HG02943 (cell line): ENCODE measurements at regions not wholly inside any gene's neighbourhood (a gene's known extent, or its start where the extent isn't known, plus 50 kb on each side); places are given as distances from the start of the nearest gene placed in this dataset.
"Not testable (repeated sequence)": the region's sequence is repeated elsewhere in the genome, so short reads cannot be mapped to it uniquely, and the experiment has no call there.

ENCODE experiments used
- ATAC-seq: cut with Tn5 transposase; IDR thresholded peaks from one replicate; pipeline ENCODE4 v1.9.1; 2021; ENCODE audit warnings: mild to moderate bottlenecking, low read depth, moderate library complexity; ENCODE audit not compliant: unreplicated experiment

DNA sequence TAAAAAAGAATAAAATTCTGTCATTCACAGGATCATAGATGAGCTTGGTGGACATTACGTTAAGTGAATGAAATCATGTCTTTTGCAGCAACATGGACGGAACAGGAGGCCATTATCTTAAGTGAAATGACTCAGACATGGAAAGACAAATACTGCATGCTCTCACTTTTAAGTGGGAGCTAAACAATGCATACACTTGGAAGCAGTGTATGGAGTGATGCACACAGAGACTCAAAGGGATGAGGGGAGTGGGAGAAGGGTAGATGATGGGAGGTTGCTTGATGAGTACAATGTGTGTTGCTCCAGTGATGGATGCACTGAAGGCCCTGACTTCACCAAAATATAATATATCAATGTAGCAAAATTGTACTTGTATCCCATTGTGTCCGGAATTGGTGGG, 293.4 kb downstream of the CD109 start:
- ATAC-seq: no peak

DNA sequence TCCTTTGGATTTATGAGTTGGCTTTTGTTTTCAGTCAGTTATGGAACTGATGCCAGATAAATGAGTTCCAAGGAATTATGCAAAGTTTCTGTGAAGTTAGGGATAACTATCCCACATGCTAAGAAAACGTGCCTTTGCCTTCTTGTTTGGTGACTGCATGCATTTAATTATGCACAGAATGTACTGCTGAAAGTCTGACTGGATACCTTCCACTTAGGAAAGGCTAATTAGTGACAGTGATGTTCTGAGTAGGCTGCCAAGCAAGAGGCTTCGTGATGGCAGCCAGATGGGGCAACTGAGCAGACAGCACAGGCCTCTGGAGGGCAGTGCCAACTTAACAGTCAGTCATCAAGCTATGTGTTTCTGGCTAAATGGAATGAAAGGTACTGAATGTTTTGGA, 289.9 kb downstream of the CD109 start:
- no peak for ATAC-seq

DNA sequence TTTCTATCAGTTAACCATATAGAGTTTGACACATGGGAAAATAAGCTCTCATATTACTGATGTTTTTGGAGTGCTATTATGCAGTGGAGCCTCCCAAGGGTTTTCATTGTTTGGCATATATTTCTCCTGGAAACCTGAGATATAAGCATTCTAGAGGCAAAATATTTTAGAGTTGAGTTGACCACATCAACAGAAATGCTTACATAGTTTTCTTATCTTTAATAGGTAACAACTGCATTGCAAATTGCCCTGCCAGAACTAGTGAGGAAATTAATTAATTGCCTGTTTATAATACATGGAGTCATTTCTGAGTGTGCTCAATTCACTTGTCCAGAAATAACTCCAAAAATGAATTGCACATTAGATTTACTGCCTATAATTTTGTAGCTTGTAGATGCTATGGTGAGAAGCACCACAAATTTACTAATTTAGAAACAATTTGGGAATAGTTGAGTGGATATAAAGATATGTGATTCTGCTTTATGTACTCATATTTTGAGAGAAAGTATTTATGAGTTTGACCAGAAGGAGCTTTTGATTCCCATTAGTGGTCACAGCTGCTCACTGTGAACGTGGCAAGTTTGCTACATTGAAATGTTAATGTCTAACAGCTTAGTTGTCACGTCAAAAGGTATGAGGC, 288.7 kb downstream of the CD109 start:
- ATAC-seq: no peak

DNA sequence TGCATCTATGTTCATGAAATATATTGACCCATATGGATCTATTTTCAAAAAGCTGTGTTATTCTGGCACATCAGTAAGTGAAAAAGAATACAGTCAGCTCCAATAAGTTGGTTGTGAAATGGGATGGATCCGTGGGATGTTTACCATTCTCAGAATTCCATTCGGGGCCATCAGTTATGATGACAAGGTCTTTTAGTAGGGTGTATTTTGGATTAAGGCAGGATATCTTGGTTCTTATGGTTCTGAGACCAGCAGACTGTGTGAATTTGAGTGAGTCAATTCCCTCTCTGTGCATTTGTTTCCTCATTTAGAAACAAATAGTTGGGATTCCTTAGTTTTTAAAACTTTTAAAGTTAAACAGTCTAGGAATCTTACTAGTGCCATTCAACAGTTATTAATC, 287.4 kb downstream of the CD109 start:
- no peak for ATAC-seq

DNA sequence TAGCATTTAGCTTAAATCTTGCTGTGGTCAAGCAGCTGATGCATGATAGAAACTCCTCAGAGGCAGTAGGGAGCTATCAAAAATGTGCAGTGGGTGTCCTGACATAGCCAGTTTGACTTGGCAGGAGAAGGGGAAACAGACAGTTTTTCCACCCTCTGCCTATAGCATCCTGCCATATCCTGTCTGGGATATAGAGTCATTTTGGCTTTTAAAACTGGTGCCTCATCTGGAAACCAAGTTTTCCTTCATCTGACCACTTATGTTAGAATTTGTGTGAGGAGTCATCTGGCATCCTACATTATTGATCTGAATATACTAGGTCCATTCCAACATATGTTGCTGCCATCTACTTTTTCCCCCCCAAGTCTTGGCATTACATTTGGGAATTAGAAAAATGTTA, 284.1 kb downstream of the CD109 start:
- ATAC-seq: no peak

DNA sequence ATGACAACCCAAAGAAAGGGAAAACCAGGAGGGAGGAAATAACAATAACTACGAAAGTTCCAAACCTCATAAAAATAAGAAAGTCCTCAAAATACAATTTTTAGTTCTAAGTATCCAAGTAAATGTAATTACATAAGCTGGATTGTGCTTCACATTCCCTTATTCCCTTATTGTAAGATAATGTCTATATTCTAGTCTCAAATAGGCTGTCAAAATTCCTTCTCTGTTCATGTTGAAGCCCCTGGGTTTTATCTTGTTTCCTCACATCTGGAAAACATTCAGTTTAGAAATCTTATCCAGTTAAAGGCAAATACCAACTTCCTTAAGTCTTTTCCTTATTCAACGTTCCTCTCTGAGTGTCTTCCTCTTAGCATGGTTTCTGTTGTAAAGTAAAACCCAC, 282.3 kb downstream of the CD109 start:
- ATAC-seq: no peak

DNA sequence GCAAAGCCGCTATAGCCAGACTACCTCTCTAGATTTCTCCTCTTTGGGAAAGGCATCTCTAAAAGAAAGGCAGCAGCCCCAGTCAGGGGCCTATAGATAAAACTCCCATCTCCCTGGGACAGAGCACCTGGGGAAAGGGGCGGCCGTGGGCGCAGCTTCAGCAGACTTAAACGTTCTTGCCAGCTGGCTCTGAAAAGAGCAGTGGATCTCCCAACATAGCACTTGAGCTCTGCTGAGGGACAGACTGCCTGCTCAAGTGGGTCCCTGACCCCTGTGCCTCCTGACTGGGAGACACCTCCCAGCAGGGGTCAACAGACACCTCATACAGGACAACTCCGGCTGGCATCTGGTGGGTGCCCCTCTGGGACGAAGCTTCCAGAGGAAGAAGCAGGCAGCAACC, 276.5 kb downstream of the CD109 start:
- not testable (repeated sequence) for ATAC-seq

DNA sequence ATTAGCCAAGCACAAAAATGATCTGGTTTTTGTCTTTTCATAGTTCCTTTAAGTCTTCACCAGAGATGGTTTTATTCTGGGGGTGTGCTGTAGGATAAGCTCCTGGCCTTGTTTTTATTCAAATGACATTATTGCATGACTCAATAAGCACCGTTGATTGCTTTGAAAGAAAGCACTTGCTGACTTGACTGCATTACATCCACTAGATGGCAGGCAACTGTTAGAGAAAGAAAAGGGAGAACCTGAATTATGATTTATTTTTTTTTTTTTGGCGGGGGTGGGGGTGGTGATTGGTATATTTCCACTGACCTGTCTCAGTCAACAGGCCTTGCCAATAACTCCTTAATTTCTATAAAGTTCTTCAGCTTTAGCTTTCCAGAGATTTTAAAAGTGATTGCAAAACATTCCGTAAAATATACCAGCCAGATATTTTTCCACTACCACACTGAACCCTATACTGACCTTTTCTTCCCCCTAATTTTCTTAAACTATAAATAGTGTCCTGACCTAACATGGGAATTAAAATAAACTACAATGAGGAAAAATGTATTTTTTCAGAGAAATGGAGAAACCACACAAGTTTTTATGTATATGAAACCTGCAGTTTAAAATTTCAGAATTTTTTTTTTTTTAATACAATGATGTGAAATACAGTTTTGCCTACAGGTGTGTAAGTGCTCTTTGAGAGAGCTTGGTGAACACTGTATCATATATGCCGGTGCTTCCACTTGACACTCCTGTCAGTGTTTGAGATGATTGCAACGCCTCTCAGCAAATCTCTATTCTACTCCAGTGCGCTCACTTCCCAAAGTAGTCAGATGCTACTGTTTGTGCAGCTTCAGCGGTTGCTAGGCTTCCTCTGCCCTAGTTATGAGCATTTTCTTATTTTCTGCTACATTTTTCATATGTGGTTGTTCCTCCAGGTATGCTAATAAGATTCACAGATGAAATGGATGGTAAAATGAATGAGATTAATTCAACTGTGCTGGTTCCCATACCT, 274.3 kb downstream of the CD109 start:
- ATAC-seq: no peak

DNA sequence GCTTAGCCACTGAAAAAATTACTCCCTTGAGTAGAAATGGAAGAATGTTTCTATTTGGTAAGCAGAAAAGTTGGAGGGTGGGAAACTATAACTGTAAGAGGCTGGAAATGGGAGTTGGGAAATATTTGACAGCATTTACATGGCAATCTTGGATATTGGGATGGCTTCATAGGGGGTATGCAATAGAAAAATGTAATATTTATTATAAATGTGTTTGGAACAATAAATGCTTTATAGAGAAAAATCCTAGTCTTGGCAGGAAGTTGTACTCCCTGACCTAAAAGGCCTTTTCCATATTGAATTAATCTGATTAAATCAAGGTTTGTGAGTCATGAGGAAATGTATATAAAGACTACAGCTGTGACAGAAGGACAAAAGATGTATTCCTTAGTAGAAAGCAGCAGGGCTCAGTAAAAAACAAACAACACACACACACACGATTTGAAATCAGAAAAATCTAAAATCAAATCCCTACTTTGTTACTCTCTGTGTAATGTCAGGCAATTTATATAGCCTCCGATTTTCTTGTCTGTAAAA, 272.3 kb downstream of the CD109 start:
- no peak for ATAC-seq

DNA sequence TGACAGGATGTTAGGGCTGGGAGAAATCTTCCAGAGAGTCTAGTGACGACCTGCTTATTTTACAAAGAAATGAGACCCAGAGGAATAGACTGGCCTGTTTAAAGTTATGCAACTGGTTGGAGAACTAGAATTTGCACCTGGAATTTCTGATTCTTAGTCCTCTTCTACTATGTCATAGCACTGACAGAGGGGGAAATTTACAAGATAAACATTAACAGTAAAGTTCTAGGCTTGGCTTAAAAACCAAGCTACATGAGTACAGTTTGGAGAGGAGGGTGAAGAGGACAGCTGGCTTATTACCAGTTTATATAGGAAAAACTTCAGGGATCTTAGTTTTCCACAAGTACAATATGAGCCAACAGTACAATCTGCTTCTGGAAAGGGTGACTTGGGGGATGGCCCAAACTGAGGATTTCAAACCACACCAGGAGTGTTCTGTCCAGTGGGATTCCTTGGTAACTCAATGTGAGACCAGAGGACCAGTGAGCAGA, 269.6 kb downstream of the CD109 start:
- ATAC-seq: no peak

DNA sequence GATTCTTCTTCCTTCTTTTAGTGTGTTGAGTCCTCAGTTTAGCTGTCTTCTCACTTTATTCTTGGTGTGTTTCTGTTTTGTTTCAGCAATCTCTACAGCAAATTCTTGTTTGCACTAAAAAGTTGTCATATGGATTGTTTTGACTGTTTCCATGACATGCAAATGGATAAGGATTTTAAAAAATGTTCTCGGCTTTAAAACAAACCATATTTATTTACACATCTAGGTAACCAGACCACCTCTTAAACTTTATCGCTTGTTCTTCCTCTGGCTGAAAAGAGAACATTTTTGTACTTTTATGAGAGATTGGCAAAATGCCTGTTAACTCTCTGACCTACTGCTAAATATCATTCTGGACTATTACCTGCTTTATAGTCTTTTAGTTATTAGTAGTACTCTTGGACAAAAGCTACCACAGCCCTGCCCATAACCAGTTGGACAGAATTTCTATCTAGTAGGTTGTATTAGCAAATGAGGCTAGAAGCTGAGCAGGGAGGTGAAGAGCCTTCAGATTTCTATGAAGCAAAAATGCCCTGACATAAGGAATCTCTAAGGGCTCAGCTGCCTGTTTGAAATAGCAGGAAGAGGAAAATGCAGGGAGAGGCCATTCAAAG, 268.3 kb downstream of the CD109 start:
- no peak for ATAC-seq

DNA sequence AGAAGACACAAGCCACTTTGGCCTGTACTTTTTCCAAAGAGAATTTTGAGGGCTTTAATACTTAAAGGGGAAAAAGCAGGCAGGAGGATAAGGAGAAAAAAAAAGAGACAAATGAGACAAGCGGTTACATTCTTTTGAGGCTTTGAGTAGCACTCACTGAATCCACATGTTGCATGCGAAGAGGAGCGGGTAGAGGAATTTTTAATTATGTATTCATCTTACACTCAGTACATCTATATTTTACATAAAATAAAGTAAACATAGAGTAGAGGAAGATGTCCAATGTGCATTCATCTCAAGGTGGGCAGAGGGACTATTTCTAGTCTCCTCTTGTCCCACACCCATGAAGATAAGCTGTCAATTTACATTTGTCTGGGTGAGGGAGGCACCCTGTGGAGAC, 266.9 kb downstream of the CD109 start:
- no peak for ATAC-seq

DNA sequence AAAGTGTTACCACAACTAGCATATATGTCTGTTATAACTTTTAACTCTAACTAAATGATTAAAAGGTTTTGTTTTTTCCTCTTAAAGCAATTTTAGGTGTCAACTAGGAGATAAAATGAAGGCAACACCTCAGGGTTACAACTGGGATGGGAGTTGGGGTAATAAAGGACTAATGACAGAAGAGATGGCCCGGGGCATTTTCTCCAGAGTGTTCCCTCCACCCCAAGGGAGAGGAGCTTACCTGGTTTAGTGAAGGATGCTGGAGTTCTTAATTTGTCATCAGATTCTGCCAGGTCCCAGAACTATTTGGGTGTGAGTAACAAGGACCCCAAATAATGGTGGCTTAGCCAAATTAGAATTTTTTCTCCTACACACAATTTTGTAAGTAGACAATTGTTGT, 260.3 kb downstream of the CD109 start:
- ATAC-seq: no peak

DNA sequence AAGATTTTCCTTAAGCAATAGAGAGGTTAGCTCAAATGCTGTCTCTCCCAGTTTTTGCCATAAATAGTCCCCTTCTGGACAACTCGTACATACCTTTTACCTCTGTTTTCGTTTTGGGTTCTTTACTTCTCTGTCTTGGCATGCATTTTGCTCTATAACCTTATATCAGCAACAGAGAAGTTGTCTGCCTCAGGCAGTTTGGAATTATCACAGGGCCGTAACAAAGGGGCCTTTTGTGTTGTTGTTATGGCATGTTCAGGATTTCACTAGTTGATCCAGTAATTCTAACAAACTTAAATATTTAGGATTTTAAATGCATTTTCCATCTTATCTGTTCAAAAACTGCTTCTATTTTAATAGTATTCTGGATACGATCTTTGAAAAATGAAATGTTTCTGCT, 259.8 kb downstream of the CD109 start:
- ATAC-seq: no peak

DNA sequence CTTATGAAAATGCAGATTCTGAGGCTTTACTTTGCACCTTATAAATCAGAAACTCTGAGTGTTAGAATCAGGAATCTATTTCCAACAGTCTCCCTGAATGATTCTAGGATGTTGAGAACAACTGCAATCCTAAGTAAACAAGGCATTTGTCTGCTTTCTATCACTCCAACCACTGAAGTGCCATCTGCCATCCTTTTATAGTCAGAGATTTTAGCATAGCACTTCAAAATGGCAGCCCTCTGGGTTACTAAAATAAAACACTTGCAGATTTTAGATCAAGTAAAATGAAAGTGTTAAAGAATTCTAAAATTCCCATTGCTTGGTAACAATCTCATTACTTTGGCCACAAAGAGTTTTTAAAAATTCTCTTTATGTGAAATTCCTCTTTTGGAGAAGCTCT, 258.9 kb downstream of the CD109 start:
- ATAC-seq: no peak

DNA sequence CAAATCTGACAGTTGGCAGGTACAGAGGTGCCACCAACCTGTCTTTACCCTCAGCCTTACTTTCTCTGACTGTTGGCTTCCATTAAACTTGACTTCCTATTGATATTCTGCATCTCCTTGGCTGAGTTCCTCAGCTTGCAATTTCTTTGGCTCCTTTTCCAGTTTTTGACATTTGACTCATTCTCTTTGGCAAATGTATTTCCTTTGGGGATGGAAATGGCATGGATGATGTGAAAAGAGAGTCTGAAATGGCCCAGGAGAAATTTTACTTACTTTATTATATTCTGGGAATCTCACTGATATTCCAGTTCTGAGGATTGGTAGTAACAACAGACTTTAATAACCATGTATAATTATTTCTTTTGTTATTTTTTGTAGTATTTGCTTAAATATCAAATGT, 255.2 kb downstream of the CD109 start:
- no peak for ATAC-seq

DNA sequence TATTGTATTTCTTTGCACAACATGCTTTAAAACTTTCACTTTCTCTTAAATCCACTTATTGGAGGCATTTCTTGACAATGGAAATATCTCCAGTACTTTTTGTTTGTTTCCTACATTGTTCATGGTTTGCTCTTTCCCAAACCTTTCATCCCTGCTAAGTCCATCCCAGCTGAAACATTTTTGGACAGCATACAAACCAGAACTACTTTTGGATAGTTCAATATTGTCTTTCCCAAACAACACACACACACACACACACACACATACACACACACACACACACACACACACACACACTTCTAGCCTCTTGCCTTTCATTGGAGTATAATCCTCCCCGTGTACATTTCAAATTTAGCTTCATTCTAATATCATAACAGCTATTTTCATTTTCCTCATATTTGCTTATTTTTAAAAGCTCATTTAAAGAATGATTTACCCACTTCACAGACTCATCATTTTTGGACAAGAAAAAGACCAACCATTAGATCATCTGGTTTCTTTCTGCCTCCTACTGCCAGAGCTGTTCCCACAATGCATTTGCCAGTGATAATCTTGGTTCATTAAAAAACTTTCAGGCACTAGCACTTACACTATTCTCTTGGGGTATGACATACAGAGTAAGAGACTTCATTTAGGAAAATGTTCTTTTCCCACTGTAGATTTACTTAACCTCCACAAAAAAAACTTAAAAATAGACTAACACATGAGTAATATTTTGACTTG, 248.1 kb downstream of the CD109 start:
- no peak for ATAC-seq

DNA sequence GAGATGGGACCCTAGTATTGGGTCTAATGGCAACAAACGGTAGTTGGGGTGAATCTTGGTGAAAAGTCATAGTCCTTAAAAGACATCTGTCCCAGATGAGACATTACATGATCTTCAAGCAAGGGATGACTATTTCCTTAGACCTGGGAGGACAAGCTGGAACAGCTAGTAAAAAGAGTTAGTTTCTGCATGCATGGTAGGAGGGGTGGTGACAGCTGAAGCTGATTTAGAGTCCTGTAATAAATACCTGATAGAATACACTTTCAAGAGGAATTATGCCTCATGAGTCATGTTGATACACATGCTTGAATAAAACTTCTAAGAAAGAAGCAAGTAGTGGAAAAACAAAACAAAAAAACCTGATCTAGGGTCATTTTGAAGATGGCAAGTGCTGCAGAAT, 247.4 kb downstream of the CD109 start:
- no peak for ATAC-seq

DNA sequence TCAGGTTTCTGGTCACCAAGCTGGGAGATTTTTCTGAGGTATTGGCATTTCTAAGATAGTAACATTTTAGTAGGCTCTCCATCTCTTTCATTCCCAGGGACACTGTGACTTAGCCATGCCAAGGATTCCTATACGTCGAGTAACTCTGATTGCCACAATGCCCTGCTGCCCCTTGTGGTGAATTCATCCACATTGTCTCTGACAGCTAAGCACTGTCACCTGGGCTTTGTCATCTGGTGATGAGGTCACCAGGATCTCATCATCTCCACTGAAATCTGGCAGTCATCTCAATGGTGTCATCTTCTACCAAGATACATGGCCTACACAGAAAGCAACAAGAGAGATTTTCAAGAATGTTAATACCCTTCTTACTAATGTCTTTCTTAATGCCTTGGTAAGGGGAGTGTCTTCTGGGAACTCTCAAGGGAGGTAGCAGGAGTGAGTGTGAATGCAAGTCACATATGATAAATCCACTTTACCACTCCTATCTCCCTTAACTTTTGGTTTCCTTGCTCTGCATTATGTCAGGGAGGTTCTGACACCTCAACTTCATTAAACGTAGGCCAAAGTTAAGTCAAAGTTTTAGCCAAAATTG, 246.7 kb downstream of the CD109 start:
- no peak for ATAC-seq

DNA sequence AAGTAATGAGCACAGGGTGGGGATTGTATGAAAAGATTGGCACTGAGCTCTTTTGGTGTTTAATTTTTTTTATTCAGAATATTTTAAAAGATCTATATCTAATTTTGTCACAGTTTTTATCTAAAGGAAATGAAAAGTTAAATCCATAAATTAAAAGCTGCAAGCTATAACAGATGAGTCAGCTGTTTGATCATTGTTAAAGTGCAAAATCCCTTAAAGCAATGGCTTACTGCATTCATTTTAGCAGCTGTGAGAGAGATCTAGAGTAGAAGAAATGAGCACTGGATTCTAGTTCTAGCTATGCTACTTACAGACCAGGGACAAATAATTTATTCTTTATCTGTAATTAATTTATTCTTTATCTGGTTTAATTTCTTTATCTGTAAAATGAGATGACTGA, 245.9 kb downstream of the CD109 start:
- ATAC-seq: no peak
